ENCODE measurements at regions not wholly inside any gene's neighbourhood (a gene's known extent, or its start where the extent isn't known, plus 50 kb on each side); places are given as distances from the start of the nearest gene placed in this dataset.

DNA sequence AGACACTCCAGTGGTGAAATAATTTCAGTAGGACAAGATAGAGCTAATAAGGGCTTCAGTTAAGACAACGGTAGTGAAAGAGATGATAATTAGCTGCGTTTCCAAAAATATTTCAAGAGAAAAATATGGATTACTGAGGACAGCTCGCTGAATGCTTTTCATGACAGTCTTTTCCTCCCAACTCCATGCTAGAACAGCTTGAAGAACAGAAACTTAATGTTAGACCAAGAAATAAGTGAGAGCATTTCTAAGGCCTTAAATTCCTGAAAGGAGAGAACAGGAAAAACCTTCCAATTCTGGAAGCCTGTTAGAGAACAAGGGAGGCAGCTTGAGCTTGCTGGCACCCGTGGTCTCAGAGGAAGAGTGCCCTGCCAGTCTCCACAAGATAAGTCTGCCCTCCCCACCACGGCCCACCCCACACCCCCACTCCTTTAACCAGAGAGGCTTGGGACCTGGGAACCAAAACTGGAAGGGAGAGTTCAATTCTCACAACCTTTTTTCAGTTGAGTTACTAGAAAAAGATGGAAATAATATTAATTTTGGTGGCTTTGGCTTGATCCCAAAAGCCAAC lies 1148.0 kb upstream of the CELF2 start:
- TF ChIP-seq, protein P1, sequence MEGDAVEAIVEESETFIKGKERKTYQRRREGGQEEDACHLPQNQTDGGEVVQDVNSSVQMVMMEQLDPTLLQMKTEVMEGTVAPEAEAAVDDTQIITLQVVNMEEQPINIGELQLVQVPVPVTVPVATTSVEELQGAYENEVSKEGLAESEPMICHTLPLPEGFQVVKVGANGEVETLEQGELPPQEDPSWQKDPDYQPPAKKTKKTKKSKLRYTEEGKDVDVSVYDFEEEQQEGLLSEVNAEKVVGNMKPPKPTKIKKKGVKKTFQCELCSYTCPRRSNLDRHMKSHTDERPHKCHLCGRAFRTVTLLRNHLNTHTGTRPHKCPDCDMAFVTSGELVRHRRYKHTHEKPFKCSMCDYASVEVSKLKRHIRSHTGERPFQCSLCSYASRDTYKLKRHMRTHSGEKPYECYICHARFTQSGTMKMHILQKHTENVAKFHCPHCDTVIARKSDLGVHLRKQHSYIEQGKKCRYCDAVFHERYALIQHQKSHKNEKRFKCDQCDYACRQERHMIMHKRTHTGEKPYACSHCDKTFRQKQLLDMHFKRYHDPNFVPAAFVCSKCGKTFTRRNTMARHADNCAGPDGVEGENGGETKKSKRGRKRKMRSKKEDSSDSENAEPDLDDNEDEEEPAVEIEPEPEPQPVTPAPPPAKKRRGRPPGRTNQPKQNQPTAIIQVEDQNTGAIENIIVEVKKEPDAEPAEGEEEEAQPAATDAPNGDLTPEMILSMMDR (IDR thresholded peaks at IDR 0.05; ENCODE audit: insufficient read depth, low read length, poor library complexity, severe bottlenecking), result no peak
- no peak for TF ChIP-seq EZH2phosphoT487 (conservative IDR thresholded peaks at IDR 0.05; ENCODE audit: low read length)
